ENCODE measurements at regions not wholly inside any gene's neighbourhood (a gene's known extent, or its start where the extent isn't known, plus 50 kb on each side); places are given as distances from the start of the nearest gene placed in this dataset.
A peak's percentile ranks its signal among the peaks of the same experiment; 100 is the strongest.

DNA sequence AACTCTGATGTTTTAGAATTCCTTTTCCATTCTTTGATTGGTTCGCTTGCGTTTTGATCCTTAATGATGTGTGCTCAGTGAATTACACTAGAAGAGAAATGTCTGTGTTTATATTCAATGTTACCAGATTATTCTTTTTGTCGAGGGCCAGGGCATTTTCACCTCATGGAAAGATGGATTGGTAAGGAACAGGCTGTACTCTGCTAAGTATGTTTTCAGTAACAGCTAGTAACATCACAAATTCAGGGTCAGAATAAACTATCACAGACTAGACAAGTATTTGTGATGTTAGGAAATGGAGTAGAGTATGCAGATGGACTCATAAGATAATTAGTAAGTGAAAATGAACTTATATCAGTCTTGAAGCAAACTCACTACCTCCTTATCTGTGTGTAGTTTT, 235.6 kb downstream of the SOX4 start:
- Histone ChIP-seq H2AK5ac (ENCODE audit: low read length) (no peak overlapping the region), H3K4me1 (ENCODE audit: control insufficient read depth, low read depth, low read length) (peaks cover 24% of the 10 kb centered on the region), H3K36me3 (ENCODE audit: control insufficient read depth, insufficient read depth, low read length) (no peaks in the 10 kb centered on the region), H2BK120ac (ENCODE audit: low read depth, low read length) (no peak overlapping the region), H4K8ac (ENCODE audit: low read depth, low read length) (no peak overlapping the region), H3K18ac (ENCODE audit: low read length) (peak overlapping the region; percentile 68), H3K27ac (ENCODE audit: low read depth, low read length) (no peak overlapping the region), H2BK5ac (ENCODE audit: low read length) (no peak overlapping the region), H3K4me3 (ENCODE audit: low read length) (no peak overlapping the region), H3K4ac (ENCODE audit: low read depth, low read length) (no peak overlapping the region), H3K79me1 (ENCODE audit: low read length) (peaks cover 14% of the 10 kb centered on the region), H3K9ac (ENCODE audit: low read length) (no peak overlapping the region), H3K56ac (ENCODE audit: low read length) (no peak overlapping the region), H3K79me2 (ENCODE audit: control insufficient read depth, insufficient read depth, low read length) (peaks cover 29% of the 10 kb centered on the region), H3K27me3 (ENCODE audit: insufficient read depth, low read length, poor library complexity) (no peaks in the 10 kb centered on the region), H2BK15ac (replicated peaks; ENCODE audit: low read depth) (no peak overlapping the region), H3K23ac (ENCODE audit: low read length) (no peak overlapping the region), H3K4me2 (ENCODE audit: low read length) (no peak overlapping the region), H4K5ac (ENCODE audit: low read length) (no peak overlapping the region)
- DNase-seq, result no peak
- no CpG with 5 or more reads among the region's 3 CpGs for WGBS (ENCODE audit: extremely low coverage, insufficient coverage, low lambda C conversion rate)

DNA sequence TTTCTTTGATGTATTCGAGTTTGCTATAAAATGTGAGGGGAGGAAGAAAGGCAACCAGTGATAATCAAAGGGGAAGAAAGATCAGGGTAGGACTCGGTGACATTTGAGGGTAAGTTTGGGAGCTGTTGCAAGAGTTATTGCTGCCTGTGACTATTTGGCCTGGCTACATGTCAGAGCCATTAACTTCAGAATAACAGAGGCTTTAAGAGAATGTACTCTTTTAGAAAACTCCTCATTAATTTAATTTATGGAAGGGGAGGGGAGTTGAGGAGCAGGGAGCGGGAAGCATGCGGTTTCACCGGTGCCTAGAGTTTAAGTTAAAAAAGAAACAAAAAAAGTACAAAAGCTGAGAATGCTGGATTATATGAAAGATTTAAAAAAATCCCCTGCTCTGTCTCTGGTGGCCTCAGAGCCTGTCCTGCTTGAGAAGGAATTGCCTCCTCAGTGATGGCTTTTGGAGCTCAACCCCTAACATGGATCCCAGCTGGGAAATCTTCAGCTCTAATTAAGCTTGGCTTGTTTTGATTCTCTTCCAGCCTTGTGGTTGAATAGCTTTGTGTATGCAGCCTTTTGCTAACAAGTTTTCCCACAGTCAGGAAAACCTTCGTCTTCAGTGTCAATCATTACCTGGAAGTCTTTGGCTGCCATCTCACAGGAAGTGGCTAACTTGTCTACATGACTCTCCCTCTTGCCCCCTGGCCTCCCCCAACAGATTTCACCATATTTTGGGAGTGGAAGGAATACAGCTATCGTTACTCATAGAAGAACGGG, 238.2 kb downstream of the SOX4 start:
- Histone ChIP-seq H2BK15ac (replicated peaks; ENCODE audit: low read depth) (no peak overlapping the region), H3K23ac (ENCODE audit: low read length) (no peak overlapping the region), H3K36me3 (ENCODE audit: control insufficient read depth, insufficient read depth, low read length) (no peaks in the 10 kb centered on the region), H3K18ac (ENCODE audit: low read length) (peak overlapping the region; percentile 60), H3K9ac (ENCODE audit: low read length) (no peak overlapping the region), H3K79me1 (ENCODE audit: low read length) (peaks cover 14% of the 10 kb centered on the region), H3K4me1 (ENCODE audit: control insufficient read depth, low read depth, low read length) (peaks cover 21% of the 10 kb centered on the region), H4K8ac (ENCODE audit: low read depth, low read length) (no peak overlapping the region), H3K79me2 (ENCODE audit: control insufficient read depth, insufficient read depth, low read length) (peaks cover 28% of the 10 kb centered on the region), H3K56ac (ENCODE audit: low read length) (peak overlapping the region; percentile 75), H3K27me3 (ENCODE audit: insufficient read depth, low read length, poor library complexity) (no peaks in the 10 kb centered on the region), H4K5ac (ENCODE audit: low read length) (no peak overlapping the region), H3K4me2 (ENCODE audit: low read length) (no peak overlapping the region), H2BK120ac (ENCODE audit: low read depth, low read length) (no peak overlapping the region), H3K27ac (ENCODE audit: low read depth, low read length) (no peak overlapping the region), H2AK5ac (ENCODE audit: low read length) (no peak overlapping the region), H3K4ac (ENCODE audit: low read depth, low read length) (no peak overlapping the region), H3K4me3 (ENCODE audit: low read length) (no peak overlapping the region), H2BK5ac (ENCODE audit: low read length) (peak overlapping the region; percentile 46)
- no CpG with 5 or more reads among the region's 8 CpGs for WGBS (ENCODE audit: extremely low coverage, insufficient coverage, low lambda C conversion rate)
- no peak for DNase-seq

DNA sequence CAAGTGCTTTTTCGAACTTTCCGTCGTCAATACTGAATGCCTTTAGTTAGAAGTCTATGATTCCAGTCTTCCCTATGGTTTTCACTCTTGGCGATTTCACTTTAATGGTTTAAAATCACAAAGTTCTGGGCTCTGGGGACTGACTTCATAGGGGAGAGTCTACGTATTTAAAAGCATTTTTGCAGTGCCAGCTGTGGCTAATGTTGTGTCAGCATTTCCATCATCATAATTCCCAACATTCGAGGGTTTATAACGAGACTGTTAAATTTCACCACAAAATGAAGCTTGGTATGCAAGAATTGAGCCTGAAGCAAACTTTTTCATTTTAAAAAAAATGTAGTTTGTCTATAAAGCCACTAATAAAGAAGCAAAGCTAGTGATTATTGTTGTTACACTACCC, 242.7 kb downstream of the SOX4 start:
- Histone ChIP-seq H2BK5ac (ENCODE audit: low read length) (no peak overlapping the region), H3K79me1 (ENCODE audit: low read length) (peaks cover 10% of the 10 kb centered on the region), H3K56ac (ENCODE audit: low read length) (peak overlapping the region; percentile 1), H3K4me1 (ENCODE audit: control insufficient read depth, low read depth, low read length) (peaks cover 8% of the 10 kb centered on the region), H4K5ac (ENCODE audit: low read length) (no peak overlapping the region), H3K4me3 (ENCODE audit: low read length) (no peak overlapping the region), H3K9ac (ENCODE audit: low read length) (no peak overlapping the region), H3K4me2 (ENCODE audit: low read length) (no peak overlapping the region), H3K18ac (ENCODE audit: low read length) (peak overlapping the region; percentile 92), H3K27ac (ENCODE audit: low read depth, low read length) (peak overlapping the region; percentile 64), H4K8ac (ENCODE audit: low read depth, low read length) (no peak overlapping the region), H3K79me2 (ENCODE audit: control insufficient read depth, insufficient read depth, low read length) (peaks cover 18% of the 10 kb centered on the region), H3K36me3 (ENCODE audit: control insufficient read depth, insufficient read depth, low read length) (no peaks in the 10 kb centered on the region), H2BK120ac (ENCODE audit: low read depth, low read length) (peak overlapping the region; percentile 61), H2BK15ac (replicated peaks; ENCODE audit: low read depth) (no peak overlapping the region), H3K4ac (ENCODE audit: low read depth, low read length) (no peak overlapping the region), H3K23ac (ENCODE audit: low read length) (no peak overlapping the region), H2AK5ac (ENCODE audit: low read length) (no peak overlapping the region), H3K27me3 (ENCODE audit: insufficient read depth, low read length, poor library complexity) (no peaks in the 10 kb centered on the region)
- no peak for DNase-seq
- WGBS (ENCODE audit: extremely low coverage, insufficient coverage, low lambda C conversion rate), result no CpG with 5 or more reads among the region's 7 CpGs

DNA sequence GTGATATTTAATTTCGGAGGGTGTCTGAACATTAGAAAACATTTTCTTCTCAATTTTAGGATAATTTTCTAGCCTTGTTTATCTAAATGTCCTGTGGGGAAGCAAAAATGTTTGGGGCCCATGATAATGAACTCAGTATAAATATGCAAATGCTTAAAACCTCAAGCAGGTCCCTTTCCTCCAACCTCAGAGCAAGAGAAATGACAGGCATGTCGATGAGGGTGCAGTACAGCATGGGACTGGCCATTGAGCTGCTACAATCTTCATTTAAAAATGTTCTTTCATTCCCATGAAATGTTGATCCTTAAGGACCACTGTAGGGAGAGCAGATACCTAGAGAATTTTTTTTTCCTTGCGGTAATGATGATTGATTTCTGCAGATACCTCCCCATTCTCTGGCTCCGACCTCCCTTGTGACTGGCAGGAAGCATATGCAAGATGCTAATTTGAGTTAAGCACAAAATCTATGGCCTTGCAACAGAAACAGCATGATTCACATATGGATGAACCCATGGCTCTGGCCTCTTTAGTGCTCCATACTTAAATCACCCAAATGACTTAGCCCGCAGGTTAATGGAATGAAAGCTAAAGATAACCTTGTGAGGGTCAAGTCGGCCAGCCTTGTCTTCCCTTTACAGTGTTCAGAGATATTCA, 243.3 kb downstream of the SOX4 start:
- Histone ChIP-seq H3K36me3 (ENCODE audit: control insufficient read depth, insufficient read depth, low read length) (no peaks in the 10 kb centered on the region), H3K23ac (ENCODE audit: low read length) (no peak overlapping the region), H3K56ac (ENCODE audit: low read length) (no peak overlapping the region), H3K27ac (ENCODE audit: low read depth, low read length) (peak overlapping the region; percentile 68), H4K8ac (ENCODE audit: low read depth, low read length) (no peak overlapping the region), H3K4me1 (ENCODE audit: control insufficient read depth, low read depth, low read length) (peaks cover 2% of the 10 kb centered on the region), H2BK120ac (ENCODE audit: low read depth, low read length) (no peak overlapping the region), H2BK5ac (ENCODE audit: low read length) (no peak overlapping the region), H3K79me1 (ENCODE audit: low read length) (peaks cover 9% of the 10 kb centered on the region), H2BK15ac (replicated peaks; ENCODE audit: low read depth) (no peak overlapping the region), H3K79me2 (ENCODE audit: control insufficient read depth, insufficient read depth, low read length) (peaks cover 15% of the 10 kb centered on the region), H3K18ac (ENCODE audit: low read length) (peak overlapping the region; percentile 30), H3K4me2 (ENCODE audit: low read length) (no peak overlapping the region), H3K4ac (ENCODE audit: low read depth, low read length) (no peak overlapping the region), H3K4me3 (ENCODE audit: low read length) (no peak overlapping the region), H4K5ac (ENCODE audit: low read length) (no peak overlapping the region), H3K9ac (ENCODE audit: low read length) (no peak overlapping the region), H3K27me3 (ENCODE audit: insufficient read depth, low read length, poor library complexity) (no peaks in the 10 kb centered on the region), H2AK5ac (ENCODE audit: low read length) (no peak overlapping the region)
- no CpG with 5 or more reads among the region's 6 CpGs for WGBS (ENCODE audit: extremely low coverage, insufficient coverage, low lambda C conversion rate)
- peak; percentile 53 for DNase-seq

DNA sequence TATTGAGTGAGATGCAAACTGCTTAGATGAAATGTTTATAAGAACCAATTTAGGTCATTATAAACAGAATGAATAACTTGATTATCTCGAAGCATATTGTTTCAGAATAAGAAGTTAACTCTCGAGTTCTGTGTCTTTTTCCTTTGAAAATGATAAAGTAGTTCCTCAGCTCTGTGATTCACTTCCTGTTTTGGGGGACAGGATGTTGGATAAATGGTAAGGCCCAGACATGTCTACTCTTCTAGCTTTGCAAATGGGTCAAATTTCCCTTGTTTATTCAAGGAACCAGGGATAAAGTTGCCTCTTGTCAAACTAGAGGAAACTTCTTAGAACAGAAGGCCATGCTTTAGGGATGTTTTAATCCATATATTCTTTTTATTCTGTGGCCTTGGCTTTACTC, 246.9 kb downstream of the SOX4 start:
- Histone ChIP-seq H3K9ac (ENCODE audit: low read length) (no peak overlapping the region), H3K4ac (ENCODE audit: low read depth, low read length) (no peak overlapping the region), H4K8ac (ENCODE audit: low read depth, low read length) (no peak overlapping the region), H2BK120ac (ENCODE audit: low read depth, low read length) (no peak overlapping the region), H3K36me3 (ENCODE audit: control insufficient read depth, insufficient read depth, low read length) (no peaks in the 10 kb centered on the region), H3K79me1 (ENCODE audit: low read length) (peaks cover 11% of the 10 kb centered on the region), H3K23ac (ENCODE audit: low read length) (no peak overlapping the region), H4K5ac (ENCODE audit: low read length) (no peak overlapping the region), H3K27ac (ENCODE audit: low read depth, low read length) (no peak overlapping the region), H3K56ac (ENCODE audit: low read length) (no peak overlapping the region), H3K27me3 (ENCODE audit: insufficient read depth, low read length, poor library complexity) (no peaks in the 10 kb centered on the region), H2BK15ac (replicated peaks; ENCODE audit: low read depth) (no peak overlapping the region), H3K4me2 (ENCODE audit: low read length) (no peak overlapping the region), H3K79me2 (ENCODE audit: control insufficient read depth, insufficient read depth, low read length) (peaks cover 10% of the 10 kb centered on the region), H2BK5ac (ENCODE audit: low read length) (no peak overlapping the region), H3K18ac (ENCODE audit: low read length) (no peak overlapping the region), H2AK5ac (ENCODE audit: low read length) (no peak overlapping the region), H3K4me1 (ENCODE audit: control insufficient read depth, low read depth, low read length) (peaks cover 15% of the 10 kb centered on the region), H3K4me3 (ENCODE audit: low read length) (no peak overlapping the region)
- DNase-seq, result no peak
- no CpG with 5 or more reads among the region's 2 CpGs for WGBS (ENCODE audit: extremely low coverage, insufficient coverage, low lambda C conversion rate)

Data from mesendoderm (in vitro differentiated cells).